IPS-18a (cell line): ENCODE measurements at regions not wholly inside any gene's neighbourhood (a gene's known extent, or its start where the extent isn't known, plus 50 kb on each side); places are given as distances from the start of the nearest gene placed in this dataset.

ENCODE experiments used
- H3K27ac ChIP-seq: one replicate; pipeline ENCODE4 v1.5.1; 2013; ENCODE audit warnings: low read length
- H3K27me3 ChIP-seq: one replicate; pipeline ENCODE4 v1.6.1; 2013; ENCODE audit warnings: mild to moderate bottlenecking, low read length; ENCODE audit not compliant: control insufficient read depth, insufficient read depth
- H3K36me3 ChIP-seq: one replicate; pipeline ENCODE4 v1.6.1; 2013; ENCODE audit warnings: low read depth, low read length; ENCODE audit not compliant: control insufficient read depth
- H3K4me1 ChIP-seq: one replicate; pipeline ENCODE4 v1.6.1; 2013; ENCODE audit warnings: low read depth, low read length; ENCODE audit not compliant: control insufficient read depth
- H3K4me3 ChIP-seq: one replicate; pipeline ENCODE4 v1.5.1; 2013; ENCODE audit warnings: low read length
- H3K9ac ChIP-seq: one replicate; pipeline ENCODE4 v1.6.1; 2013; ENCODE audit warnings: mild to moderate bottlenecking, low read length, moderate library complexity
- H3K9me3 ChIP-seq: one replicate; pipeline ENCODE4 v1.6.1; 2013; ENCODE audit warnings: low read depth, low read length; ENCODE audit not compliant: control insufficient read depth

DNA sequence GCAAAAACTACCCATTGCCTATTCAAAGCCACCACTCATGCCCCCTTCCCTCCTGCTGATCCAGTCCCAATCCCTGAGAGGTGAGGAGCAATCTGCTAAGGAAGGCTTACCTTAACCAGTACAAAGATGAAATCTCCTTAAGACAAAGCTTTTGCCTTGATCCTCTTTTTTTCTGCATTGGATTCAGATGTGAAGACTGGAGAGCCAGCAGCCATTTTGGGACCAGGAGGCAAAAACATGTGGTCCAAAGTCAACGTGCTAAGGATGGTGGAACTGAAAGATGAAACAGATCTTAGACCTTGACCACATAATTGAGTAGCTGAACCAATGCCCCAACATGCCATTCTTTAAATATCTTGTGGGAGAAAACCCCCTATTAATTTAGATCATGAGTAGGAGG, 171.4 kb downstream of the IRX5 start:
- no peak overlapping the region for H3K4me3 ChIP-seq
- H3K27me3 ChIP-seq = no peaks in the 10 kb centered on the region

DNA sequence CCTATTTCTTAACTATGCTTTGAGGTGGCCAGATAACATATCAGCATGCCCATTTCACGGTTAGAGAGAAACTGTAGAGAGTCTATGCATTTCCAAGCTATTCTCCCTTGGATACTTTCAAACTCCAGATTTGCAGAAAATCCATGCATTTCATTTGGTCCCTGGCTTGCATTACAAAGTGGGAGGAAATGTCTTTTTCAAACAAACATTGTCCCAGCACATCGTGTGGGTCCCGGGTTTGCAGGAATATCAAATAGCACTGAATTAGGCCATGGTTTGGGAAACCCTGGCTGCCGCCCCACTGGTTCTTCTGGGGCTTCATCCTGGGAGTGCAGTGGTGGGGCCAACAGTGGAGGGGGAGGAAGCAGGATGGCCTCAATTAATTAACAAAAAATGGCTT, 171.9 kb downstream of the IRX5 start:
- no peaks in the 10 kb centered on the region for H3K36me3 ChIP-seq
- H3K9me3 ChIP-seq = no peaks in the 10 kb centered on the region
- H3K9ac ChIP-seq = no peak overlapping the region
- H3K4me3 ChIP-seq = no peak overlapping the region
- H3K4me1 ChIP-seq = no peaks in the 10 kb centered on the region
- no peak overlapping the region for H3K27ac ChIP-seq
- H3K27me3 ChIP-seq = no peaks in the 10 kb centered on the region

More for the DNA sequence above, 171.4 kb downstream of the IRX5 start:
- Histone ChIP-seq H3K4me1 (no peaks in the 10 kb centered on the region), H3K9me3 (no peaks in the 10 kb centered on the region), H3K36me3 (no peaks in the 10 kb centered on the region), H3K27ac (no peak overlapping the region), H3K9ac (no peak overlapping the region)

DNA sequence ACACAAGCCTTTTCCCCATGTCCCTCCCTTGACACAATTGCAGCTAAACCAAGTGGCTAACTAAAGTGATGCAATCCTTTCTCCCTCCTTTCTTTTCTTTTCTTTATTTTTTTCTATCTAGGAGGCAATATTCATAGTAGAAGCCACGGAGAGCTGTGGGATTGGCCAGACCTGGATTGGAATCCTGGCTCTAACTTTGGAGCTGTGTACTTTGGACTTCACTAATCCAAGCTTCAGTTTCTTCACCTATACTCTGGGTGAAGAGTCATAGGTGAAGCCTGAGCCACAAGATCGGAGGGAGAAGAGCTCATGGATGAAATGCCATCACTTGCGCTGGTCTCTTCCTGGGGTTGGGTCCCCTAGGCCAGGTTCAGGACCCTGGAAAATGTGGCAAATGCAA, 177.2 kb downstream of the IRX5 start:
- no peak overlapping the region for H3K4me3 ChIP-seq
- H3K27ac ChIP-seq = no peak overlapping the region
- H3K4me1 ChIP-seq = no peaks in the 10 kb centered on the region
- H3K9ac ChIP-seq = no peak overlapping the region
- H3K36me3 ChIP-seq = no peaks in the 10 kb centered on the region
- H3K27me3 ChIP-seq = no peaks in the 10 kb centered on the region
- no peaks in the 10 kb centered on the region for H3K9me3 ChIP-seq

DNA sequence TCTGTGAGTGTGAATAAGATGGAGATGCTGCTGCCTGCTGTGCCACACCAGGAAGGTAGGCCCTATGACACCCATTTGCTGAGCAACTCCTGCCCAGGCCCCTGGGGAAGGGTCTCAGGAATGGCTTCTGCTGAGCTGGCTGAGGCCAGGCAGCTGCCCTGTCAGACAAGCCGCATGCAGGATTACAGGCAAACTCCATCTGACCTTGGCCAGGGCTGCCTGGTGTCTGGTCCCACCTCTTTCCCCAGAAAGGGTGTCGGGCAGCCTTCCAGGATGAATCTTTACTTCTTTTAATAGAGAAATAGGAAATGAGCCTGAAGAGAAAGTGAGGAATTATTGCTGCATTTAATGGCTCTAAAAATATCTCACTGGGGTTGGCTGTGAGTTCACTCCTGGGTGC, 182.5 kb downstream of the IRX5 start:
- Histone ChIP-seq H3K36me3 (no peaks in the 10 kb centered on the region), H3K4me3 (no peak overlapping the region), H3K9me3 (no peaks in the 10 kb centered on the region), H3K27ac (no peak overlapping the region), H3K27me3 (no peaks in the 10 kb centered on the region), H3K4me1 (no peaks in the 10 kb centered on the region), H3K9ac (no peak overlapping the region)

DNA sequence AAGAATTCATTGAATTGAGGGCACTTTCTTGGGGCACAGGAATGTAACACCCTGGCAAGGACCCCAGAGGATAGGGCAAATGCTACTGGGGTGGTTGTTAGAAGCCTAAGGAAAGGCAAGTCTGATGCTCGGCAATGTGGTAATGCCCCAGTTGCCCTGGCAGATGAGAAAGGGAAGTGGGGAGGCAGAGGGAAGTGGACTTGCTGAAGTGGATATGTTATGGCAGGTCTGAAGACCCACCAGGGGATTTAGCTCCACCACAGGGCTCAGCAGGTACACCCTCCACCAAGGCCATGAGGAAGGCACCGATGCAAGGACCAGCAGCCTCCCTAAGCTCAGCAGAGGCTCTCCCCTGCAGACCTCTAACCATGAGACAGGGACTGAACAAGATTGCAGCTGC, 184.8 kb downstream of the IRX5 start:
- no peak overlapping the region for H3K9ac ChIP-seq
- H3K27me3 ChIP-seq = no peaks in the 10 kb centered on the region
- no peak overlapping the region for H3K27ac ChIP-seq
- H3K9me3 ChIP-seq = no peaks in the 10 kb centered on the region
- H3K4me1 ChIP-seq = no peaks in the 10 kb centered on the region
- no peaks in the 10 kb centered on the region for H3K36me3 ChIP-seq
- H3K4me3 ChIP-seq = no peak overlapping the region

DNA sequence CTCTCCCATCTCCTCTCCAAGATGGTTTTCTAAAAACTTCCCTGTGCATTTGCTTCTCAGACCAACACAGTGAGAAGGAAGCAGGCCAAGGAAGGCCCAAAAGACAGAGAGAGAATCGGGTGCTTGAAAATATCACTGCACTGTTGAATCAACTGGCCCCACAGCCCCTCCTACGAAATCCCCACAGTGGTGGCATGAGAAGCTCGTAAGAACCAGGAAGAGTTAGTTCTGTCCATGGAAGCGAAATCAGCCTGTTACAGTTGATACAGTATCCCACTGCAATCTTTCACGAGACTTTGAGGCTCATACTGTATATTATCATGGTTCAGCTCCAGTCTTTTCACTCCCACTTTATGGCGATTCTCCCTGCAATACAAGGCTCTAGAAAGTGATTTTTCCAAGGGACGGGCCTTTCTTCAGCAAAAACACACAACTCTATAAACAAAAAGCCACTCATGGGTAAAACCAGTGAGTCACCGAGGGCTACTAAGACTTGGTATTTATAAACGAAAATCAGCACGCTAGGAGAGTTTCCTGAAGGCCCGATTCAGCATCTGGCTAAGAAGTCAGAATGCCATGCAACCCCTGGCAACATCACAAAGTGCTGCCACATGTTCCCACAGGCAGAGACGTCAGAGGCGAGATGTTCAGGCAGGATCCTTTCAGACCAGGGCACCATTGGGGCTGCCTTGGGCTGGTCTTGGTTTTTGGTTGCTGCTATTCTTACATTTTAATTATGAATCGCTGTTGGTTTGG, 185.7 kb downstream of the IRX5 start:
- H3K9me3 ChIP-seq = no peaks in the 10 kb centered on the region
- H3K36me3 ChIP-seq = no peaks in the 10 kb centered on the region
- H3K4me1 ChIP-seq = no peaks in the 10 kb centered on the region
- no peaks in the 10 kb centered on the region for H3K27me3 ChIP-seq
- H3K9ac ChIP-seq = no peak overlapping the region
- no peak overlapping the region for H3K27ac ChIP-seq
- H3K4me3 ChIP-seq = no peak overlapping the region

DNA sequence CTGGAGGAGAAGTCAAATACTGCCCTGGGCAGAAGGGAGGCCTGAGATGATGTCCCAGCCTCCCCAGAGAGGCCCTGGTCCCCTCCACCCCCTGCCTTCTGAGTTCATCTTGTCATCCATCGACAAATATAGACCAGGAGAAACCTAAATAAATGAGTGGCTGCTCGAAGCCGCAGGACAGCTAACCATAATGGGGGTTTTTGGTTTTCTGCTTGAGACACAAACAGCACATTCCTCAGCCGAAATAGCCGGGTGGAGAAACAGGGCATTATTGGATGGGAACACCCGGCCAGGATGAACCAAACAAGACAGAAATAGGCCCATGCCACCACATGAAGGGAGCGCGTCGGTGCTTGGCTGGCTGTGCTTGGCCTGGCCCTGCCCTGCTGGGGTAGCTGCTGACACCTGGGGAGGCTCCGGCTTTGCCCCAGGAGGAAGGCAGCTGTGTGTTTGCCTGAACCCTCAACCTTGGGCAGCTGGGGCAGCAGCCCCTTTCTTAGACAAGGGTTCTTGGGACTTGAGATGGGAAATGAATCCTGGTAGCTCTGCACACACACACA, 188.1 kb downstream of the IRX5 start:
- H3K27ac ChIP-seq = no peak overlapping the region

DNA sequence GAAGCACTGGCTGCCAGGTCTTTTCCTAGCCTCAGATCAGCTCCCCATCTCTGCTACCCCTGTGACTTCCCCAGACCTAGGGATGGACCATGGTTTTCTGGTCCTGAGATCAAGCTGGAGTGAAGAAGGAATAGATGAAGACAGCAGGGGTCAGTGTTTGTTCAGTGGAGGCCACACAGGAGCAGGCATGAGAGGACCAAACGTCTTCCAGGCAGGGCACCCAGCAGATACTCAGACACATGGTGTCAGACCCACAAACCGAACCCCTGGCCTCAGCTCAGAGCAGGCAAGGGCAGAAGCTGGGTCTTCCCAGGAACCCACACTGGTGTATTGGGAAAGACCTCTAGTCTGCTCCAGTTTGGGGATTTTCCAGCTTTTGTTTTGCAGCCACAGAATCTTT, 189.7 kb downstream of the IRX5 start:
- H3K4me1 ChIP-seq = no peaks in the 10 kb centered on the region
- no peak overlapping the region for H3K27ac ChIP-seq
- H3K4me3 ChIP-seq = no peak overlapping the region
- no peaks in the 10 kb centered on the region for H3K9me3 ChIP-seq
- no peaks in the 10 kb centered on the region for H3K27me3 ChIP-seq
- H3K9ac ChIP-seq = no peak overlapping the region
- no peaks in the 10 kb centered on the region for H3K36me3 ChIP-seq

More for the DNA sequence above, 188.1 kb downstream of the IRX5 start:
- Histone ChIP-seq H3K4me1 (no peaks in the 10 kb centered on the region), H3K9ac (no peak overlapping the region), H3K27me3 (no peaks in the 10 kb centered on the region), H3K36me3 (no peaks in the 10 kb centered on the region), H3K4me3 (no peak overlapping the region), H3K9me3 (no peaks in the 10 kb centered on the region)

DNA sequence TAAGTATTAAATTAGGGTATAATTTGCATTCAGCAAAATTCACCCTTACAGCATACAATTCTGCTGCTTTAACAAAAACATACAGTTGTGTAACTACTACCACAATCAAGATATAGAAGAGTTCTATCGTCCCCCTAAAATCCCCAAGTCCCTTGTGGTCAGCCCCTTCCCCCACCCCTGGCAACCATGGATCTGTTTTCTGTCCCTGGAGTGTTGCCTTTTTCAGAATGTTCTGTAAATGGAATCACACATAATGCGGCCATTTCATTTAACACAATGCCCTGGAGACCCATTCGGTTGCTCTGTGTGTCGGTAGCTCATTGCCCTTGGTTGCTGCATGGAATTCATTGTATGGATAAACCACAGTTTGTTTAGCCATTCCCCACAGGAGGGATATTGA, 190.2 kb downstream of the IRX5 start:
- no peak overlapping the region for H3K9ac ChIP-seq
- no peaks in the 10 kb centered on the region for H3K9me3 ChIP-seq
- no peaks in the 10 kb centered on the region for H3K4me1 ChIP-seq
- H3K27ac ChIP-seq = no peak overlapping the region
- no peaks in the 10 kb centered on the region for H3K36me3 ChIP-seq
- H3K27me3 ChIP-seq = no peaks in the 10 kb centered on the region
- H3K4me3 ChIP-seq = no peak overlapping the region

DNA sequence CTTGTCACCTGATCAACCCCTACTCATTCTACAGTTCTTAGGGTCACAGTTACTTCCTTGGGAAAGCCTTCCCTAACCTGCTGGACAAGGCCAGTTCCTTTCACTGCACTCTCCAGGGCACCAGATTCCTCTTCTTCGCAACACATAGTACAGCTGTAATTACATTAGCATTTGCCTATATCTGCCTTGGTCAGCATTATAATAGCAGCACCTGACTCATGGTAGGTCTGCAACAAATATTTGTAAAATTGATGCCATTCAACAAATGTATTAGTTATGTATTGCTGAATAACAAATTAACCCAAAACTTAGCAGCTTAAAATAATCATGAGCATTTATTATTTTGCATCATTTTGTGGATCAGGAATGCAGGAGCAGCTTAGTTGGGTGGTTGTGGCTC, 193.0 kb downstream of the IRX5 start:
- Histone ChIP-seq H3K36me3 (no peaks in the 10 kb centered on the region), H3K4me1 (no peaks in the 10 kb centered on the region), H3K4me3 (no peak overlapping the region), H3K9me3 (no peaks in the 10 kb centered on the region), H3K9ac (no peak overlapping the region), H3K27me3 (no peaks in the 10 kb centered on the region), H3K27ac (no peak overlapping the region)

DNA sequence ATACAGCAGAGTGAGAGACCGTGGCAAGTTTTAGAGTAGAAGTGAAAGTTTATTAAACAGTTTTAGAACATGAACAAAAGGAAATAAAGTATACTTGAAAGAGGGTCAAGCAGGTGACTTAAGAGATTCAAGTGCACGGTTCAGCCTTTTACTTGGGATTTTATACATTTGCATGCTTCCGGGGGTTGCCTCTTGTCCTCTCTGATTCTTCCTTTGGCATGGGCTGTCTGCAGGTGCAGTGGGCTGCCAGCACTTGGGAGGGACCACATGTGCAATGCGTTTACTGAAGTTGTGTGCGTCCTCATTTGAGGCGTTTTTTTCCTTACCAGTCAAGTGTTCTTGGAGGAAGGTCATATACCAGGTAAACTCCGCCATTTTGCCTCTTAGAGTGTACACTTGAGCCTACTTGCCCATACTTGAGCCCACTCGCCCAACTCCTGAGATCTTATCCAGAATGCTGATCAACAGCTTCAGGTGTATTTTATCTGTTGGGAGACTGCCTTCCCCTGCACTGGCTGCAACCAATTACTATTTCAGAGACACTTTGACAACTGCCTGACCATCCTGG, 195.2 kb downstream of the IRX5 start:
- Histone ChIP-seq H3K4me1 (no peaks in the 10 kb centered on the region), H3K9me3 (no peaks in the 10 kb centered on the region), H3K9ac (no peak overlapping the region), H3K27me3 (no peaks in the 10 kb centered on the region), H3K27ac (no peak overlapping the region), H3K36me3 (no peaks in the 10 kb centered on the region), H3K4me3 (no peak overlapping the region)

DNA sequence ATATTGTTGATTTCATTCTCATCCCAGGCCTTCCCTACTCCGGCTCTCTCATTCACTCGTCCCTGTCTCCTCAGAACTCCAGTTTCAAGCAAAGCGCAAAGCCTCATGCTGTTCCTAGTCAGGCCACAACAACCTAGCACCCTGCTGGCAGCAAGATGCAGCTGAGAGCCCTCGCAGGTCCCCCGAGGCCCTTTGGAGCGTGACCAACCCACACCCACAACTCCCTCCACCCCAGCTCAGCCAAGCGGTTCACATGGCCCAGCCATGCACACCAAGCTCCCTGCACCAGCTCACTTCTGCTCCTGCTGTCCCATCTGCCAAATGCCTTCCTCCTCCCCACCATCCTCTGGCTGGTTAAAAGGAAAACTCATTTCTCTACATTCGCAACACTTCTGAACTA, 195.8 kb downstream of the IRX5 start:
- Histone ChIP-seq H3K36me3 (no peaks in the 10 kb centered on the region), H3K4me3 (no peak overlapping the region)

More for the DNA sequence above, 195.8 kb downstream of the IRX5 start:
- H3K9me3 ChIP-seq = no peaks in the 10 kb centered on the region
- H3K9ac ChIP-seq = no peak overlapping the region
- H3K27ac ChIP-seq = no peak overlapping the region
- no peaks in the 10 kb centered on the region for H3K27me3 ChIP-seq
- H3K4me1 ChIP-seq = no peaks in the 10 kb centered on the region
